IMR-90 (cell line): ENCODE measurements at regions not wholly inside any gene's neighbourhood (a gene's known extent, or its start where the extent isn't known, plus 50 kb on each side); places are given as distances from the start of the nearest gene placed in this dataset.

Experiments
- ATAC-seq: fragments of 200-7000 bp; cut with Tn5 transposase; 2 replicates; pipeline ENCODE4 v1.9.1; 2020; ENCODE audit warnings: low read depth, mild to moderate bottlenecking, moderate library complexity
- BruUV-seq: library from RNA; stranded (reverse); fragments of 400-500 nt; replicated peaks from 2 replicates; lab custom pipeline; 2021; lab: Mats Ljungman, UMichigan
- CTCF ChIA-PET: fragments of 300-600 bp; formaldehyde crosslinking; extraction: SDS; loops from one replicate; lab custom pipeline; 2021; ENCODE audit warnings: antibody characterized with exemption; lab: Yijun Ruan, JAX
- POLR2A ChIA-PET: fragments of 300-600 bp; sonication (Branson Sonifier 250); formaldehyde crosslinking; loops from one replicate; lab custom pipeline; 2022; ENCODE audit warnings: antibody characterized with exemption; ENCODE audit not compliant: unreplicated experiment; lab: Charles Lee
- DNase-seq: peaks from one replicate; pipeline ENCODE4 v3.0.0; 2013
- H2AFZ ChIP-seq: replicated peaks from 2 replicates; pipeline ENCODE3; 2013; ENCODE audit warnings: low read length, mild to moderate bottlenecking; ENCODE audit not compliant: poor library complexity
- H2AK5ac ChIP-seq: 2 replicates; pipeline ENCODE4 v1.6.1; 2013; ENCODE audit warnings: low read depth, low read length, inconsistent platforms
- H2AK9ac ChIP-seq: replicated peaks from 2 replicates; pipeline ENCODE3; 2013; ENCODE audit warnings: mild to moderate bottlenecking, low read depth, low read length, moderate library complexity; ENCODE audit not compliant: poor library complexity
- H2BK120ac ChIP-seq: 2 replicates; pipeline ENCODE4 v1.6.1; 2013; ENCODE audit warnings: low read depth, low read length, inconsistent platforms
- H2BK15ac ChIP-seq: 3 replicates; pipeline ENCODE4 v1.6.1; 2013; ENCODE audit warnings: low read depth, low read length, inconsistent platforms
- H2BK20ac ChIP-seq: 2 replicates; pipeline ENCODE4 v1.6.1; 2013; ENCODE audit warnings: low read depth, mild to moderate bottlenecking, inconsistent platforms, low read length, moderate library complexity
- H2BK5ac ChIP-seq: 2 replicates; pipeline ENCODE4 v1.6.1; 2013; ENCODE audit warnings: mild to moderate bottlenecking, low read depth, low read length, inconsistent platforms; ENCODE audit not compliant: poor library complexity, severe bottlenecking
- H3K14ac ChIP-seq: replicated peaks from 2 replicates; pipeline ENCODE4 v1.6.1; 2013; ENCODE audit warnings: low read depth, low read length, inconsistent platforms
- H3K18ac ChIP-seq: 2 replicates; pipeline ENCODE4 v1.6.1; 2013; ENCODE audit warnings: low read depth, low read length, control low read depth
- H3K23ac ChIP-seq: 2 replicates; pipeline ENCODE4 v1.6.1; 2013; ENCODE audit warnings: low read depth, low read length, inconsistent platforms
- H3K27ac ChIP-seq: 2 replicates; pipeline ENCODE4 v1.5.1; 2013; ENCODE audit warnings: mild to moderate bottlenecking, control low read depth, low read length; ENCODE audit not compliant: insufficient read depth
- H3K27me3 ChIP-seq: 2 replicates; pipeline ENCODE4 v1.6.1; 2013; ENCODE audit warnings: low read length; ENCODE audit not compliant: control insufficient read depth, insufficient read depth
- H3K36me3 ChIP-seq: 2 replicates; pipeline ENCODE4 v1.6.1; 2013; ENCODE audit warnings: low read length, mixed read lengths; ENCODE audit not compliant: control insufficient read depth, insufficient read depth
- H3K4ac ChIP-seq: 2 replicates; pipeline ENCODE4 v1.6.1; 2013; ENCODE audit warnings: low read depth, low read length, inconsistent platforms
- H3K4me1 ChIP-seq: 2 replicates; pipeline ENCODE4 v1.6.1; 2013; ENCODE audit warnings: low read length, mixed read lengths; ENCODE audit not compliant: control insufficient read depth, insufficient read depth
- H3K4me2 ChIP-seq: 2 replicates; pipeline ENCODE4 v1.6.1; 2013; ENCODE audit warnings: low read depth, mild to moderate bottlenecking, control low read depth, low read length, moderate library complexity
- H3K4me3 ChIP-seq: 2 replicates; pipeline ENCODE4 v1.5.1; 2013; ENCODE audit warnings: low read depth, mild to moderate bottlenecking, control low read depth, low read length, moderate library complexity; ENCODE audit not compliant: insufficient read depth
- H3K56ac ChIP-seq: 2 replicates; pipeline ENCODE4 v1.6.1; 2013; ENCODE audit warnings: low read length, inconsistent platforms; ENCODE audit not compliant: insufficient read depth; ENCODE audit errors: extremely low read depth
- H3K79me1 ChIP-seq, 2 experiments: 2 replicates each; pipeline ENCODE4 v1.6.1; 2013; ENCODE audit warnings: low read length in 2 of 2, inconsistent platforms in 1 of 2, low read depth in 1 of 2
- H3K9ac ChIP-seq: 2 replicates; pipeline ENCODE4 v1.6.1; 2013; ENCODE audit warnings: low read depth, low read length, control low read depth
- H3K9me1 ChIP-seq: 2 replicates; pipeline ENCODE4 v1.6.1; 2013; ENCODE audit warnings: low read length, inconsistent platforms; ENCODE audit not compliant: insufficient read depth
- H3K9me3 ChIP-seq: 2 replicates; pipeline ENCODE4 v1.6.1; 2013; ENCODE audit warnings: low read length; ENCODE audit not compliant: control insufficient read depth, insufficient read depth
- H4K20me1 ChIP-seq: 2 replicates; pipeline ENCODE4 v1.6.1; 2013; ENCODE audit warnings: low read length, inconsistent platforms; ENCODE audit not compliant: insufficient read depth
- H4K5ac ChIP-seq: 2 replicates; pipeline ENCODE4 v1.6.1; 2013; ENCODE audit warnings: mild to moderate bottlenecking, low read depth, low read length, control low read depth
- H4K8ac ChIP-seq, 2 experiments: 2 replicates each; pipeline ENCODE4 v1.6.1; 2013; ENCODE audit warnings: low read depth in 2 of 2, low read length in 2 of 2, control low read depth in 1 of 2, inconsistent platforms in 1 of 2
- H4K91ac ChIP-seq: 2 replicates; pipeline ENCODE4 v1.6.1; 2013; ENCODE audit warnings: low read depth, low read length, inconsistent platforms; ENCODE audit not compliant: insufficient read depth
- BHLHE40 ChIP-seq: fragments of 150-350 bp; IDR thresholded peaks from 2 replicates; pipeline ENCODE4 v1.6.1; 2016; ENCODE audit warnings: mild to moderate bottlenecking, low read depth, low read length
- CHD1 ChIP-seq: IDR thresholded peaks from 2 replicates; pipeline ENCODE4 v1.6.1; 2012; ENCODE audit warnings: low read depth, low read length, improper control_type of control experiment
- FOS ChIP-seq: fragments of 150-350 bp; IDR thresholded peaks from 2 replicates; pipeline ENCODE4 v1.6.1; 2016; ENCODE audit warnings: low read depth, low read length
- MAFK ChIP-seq: IDR thresholded peaks from 2 replicates; pipeline ENCODE4 v1.6.1; 2012; ENCODE audit warnings: low read depth, low read length, improper control_type of control experiment
- MXI1 ChIP-seq: IDR thresholded peaks from 2 replicates; pipeline ENCODE4 v1.6.1; 2012; ENCODE audit warnings: low read depth, mild to moderate bottlenecking, low read length, moderate library complexity, borderline replicate concordance
- NFE2L2 ChIP-seq: fragments of 150-350 bp; IDR thresholded peaks from 2 replicates; pipeline ENCODE4 v1.6.1; 2016; ENCODE audit warnings: low read depth, mild to moderate bottlenecking, low read length
- POLR2A ChIP-seq: IDR thresholded peaks from 2 replicates; pipeline ENCODE4 v1.6.1; 2012; ENCODE audit warnings: mild to moderate bottlenecking, low read depth, low read length
- RAD21 ChIP-seq: IDR thresholded peaks from 2 replicates; pipeline ENCODE4 v1.6.1; 2012; ENCODE audit warnings: low read length, improper control_type of control experiment
- RCOR1 ChIP-seq: IDR thresholded peaks from 2 replicates; pipeline ENCODE4 v1.6.1; 2012; ENCODE audit warnings: mild to moderate bottlenecking, low read length, improper control_type of control experiment; ENCODE audit not compliant: insufficient replicate concordance
- WGBS, 2 experiments: methylation state at CpG; one replicate each; pipeline versions ENCODE4 v1.1.5 to v1.1.7; 2013; ENCODE audit warnings: missing lambda C conversion rate in 2 of 2; ENCODE audit not compliant: insufficient read length in 1 of 2; ENCODE audit errors: extremely low coverage in 2 of 2; 5-methylcytosine and 5-hydroxymethylcytosine counted together
- dilution Hi-C: fragments of 300-500 bp; cut with HindIII; formaldehyde crosslinking; loops from one replicate; pipeline ENCODE4 v1.14.3; 2018; ENCODE audit warnings: low sequenced_read_pairs; ENCODE audit not compliant: unreplicated experiment
- in situ Hi-C: fragments of 300-500 bp; cut with MboI; formaldehyde crosslinking; loops from 3 replicates; pipeline ENCODE4 v1.14.3; 2019; ENCODE audit warnings: low sequenced_read_pairs, inconsistent platforms, mixed read lengths
- intact Hi-C: fragments of 100-400 bp; cut with micrococcal nuclease; formaldehyde crosslinking; loops from 2 replicates; pipeline ENCODE4 v1.10.0; 2022
- TF ChIP-seq, protein P1 (sequence below): conservative IDR thresholded peaks from 2 replicates; pipeline ENCODE4 v1.5.1; 2012; ENCODE audit warnings: mild to moderate bottlenecking, low read depth, low read length, improper control_type of control experiment
- TF ChIP-seq, protein P2 (sequence below): fragments of 150-350 bp; IDR thresholded peaks from 2 replicates; pipeline ENCODE4 v1.6.1; 2017; ENCODE audit warnings: mild to moderate bottlenecking, antibody characterized with exemption, low read length, low read depth

DNA sequence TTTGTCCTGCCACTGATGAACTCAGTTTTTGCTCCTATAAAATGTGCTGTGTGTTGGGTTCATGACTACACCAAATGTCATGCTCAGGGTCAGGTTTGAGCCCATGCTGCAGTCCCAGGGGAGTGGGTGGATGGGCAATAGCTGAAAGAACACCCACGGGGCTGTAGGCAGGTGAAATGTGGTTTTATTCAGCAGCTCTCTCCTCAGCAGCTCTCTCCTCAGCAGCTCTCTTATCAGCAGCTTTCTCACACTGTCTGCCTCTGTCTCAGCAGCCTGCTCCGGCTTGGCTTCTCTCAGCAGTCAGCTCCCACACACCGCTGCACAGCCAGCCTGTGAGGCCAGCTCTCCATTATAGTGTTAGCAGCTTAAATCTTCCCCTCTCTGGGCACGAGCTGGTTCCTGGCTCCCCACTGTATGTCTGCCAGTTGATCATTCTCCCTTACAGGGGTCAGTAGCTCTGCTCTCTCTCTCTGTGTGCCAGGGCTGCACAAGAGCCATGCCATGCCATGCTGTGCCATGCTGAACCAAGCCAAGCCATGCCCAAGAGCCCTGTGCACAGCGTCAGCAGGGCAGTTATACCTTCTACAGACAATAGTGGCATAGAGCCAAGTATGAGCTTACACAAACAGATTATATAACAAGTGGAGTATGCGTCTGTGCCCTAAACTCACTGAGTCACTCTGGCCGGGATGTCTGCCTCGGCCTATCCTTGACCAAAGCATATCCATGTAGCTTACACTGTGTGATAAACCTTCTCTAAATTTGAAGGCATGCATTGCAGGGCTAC is 303.3 kb upstream of the TMPO start:
- ATAC-seq: no peak
- H2BK120ac ChIP-seq: no peak overlapping the region
- no peak overlapping the region for H2AFZ ChIP-seq
- no peaks in the 10 kb centered on the region for H3K4me1 ChIP-seq
- H3K18ac ChIP-seq: no peak overlapping the region
- no peaks in the 10 kb centered on the region for H3K27me3 ChIP-seq
- no CpG with 5 or more reads among the region's 8 CpGs for WGBS, 2 experiments
- no peak overlapping the region for H3K14ac ChIP-seq
- TF ChIP-seq RCOR1: no peak
- no peak for TF ChIP-seq RAD21
- no peak for TF ChIP-seq POLR2A
- no peak for TF ChIP-seq NFE2L2
- TF ChIP-seq, protein P1, sequence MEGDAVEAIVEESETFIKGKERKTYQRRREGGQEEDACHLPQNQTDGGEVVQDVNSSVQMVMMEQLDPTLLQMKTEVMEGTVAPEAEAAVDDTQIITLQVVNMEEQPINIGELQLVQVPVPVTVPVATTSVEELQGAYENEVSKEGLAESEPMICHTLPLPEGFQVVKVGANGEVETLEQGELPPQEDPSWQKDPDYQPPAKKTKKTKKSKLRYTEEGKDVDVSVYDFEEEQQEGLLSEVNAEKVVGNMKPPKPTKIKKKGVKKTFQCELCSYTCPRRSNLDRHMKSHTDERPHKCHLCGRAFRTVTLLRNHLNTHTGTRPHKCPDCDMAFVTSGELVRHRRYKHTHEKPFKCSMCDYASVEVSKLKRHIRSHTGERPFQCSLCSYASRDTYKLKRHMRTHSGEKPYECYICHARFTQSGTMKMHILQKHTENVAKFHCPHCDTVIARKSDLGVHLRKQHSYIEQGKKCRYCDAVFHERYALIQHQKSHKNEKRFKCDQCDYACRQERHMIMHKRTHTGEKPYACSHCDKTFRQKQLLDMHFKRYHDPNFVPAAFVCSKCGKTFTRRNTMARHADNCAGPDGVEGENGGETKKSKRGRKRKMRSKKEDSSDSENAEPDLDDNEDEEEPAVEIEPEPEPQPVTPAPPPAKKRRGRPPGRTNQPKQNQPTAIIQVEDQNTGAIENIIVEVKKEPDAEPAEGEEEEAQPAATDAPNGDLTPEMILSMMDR: no peak
- TF ChIP-seq BHLHE40: no peak
- TF ChIP-seq CHD1: no peak
- TF ChIP-seq FOS: no peak
- no peak for TF ChIP-seq MAFK
- TF ChIP-seq MXI1: no peak
- TF ChIP-seq, protein P2, sequence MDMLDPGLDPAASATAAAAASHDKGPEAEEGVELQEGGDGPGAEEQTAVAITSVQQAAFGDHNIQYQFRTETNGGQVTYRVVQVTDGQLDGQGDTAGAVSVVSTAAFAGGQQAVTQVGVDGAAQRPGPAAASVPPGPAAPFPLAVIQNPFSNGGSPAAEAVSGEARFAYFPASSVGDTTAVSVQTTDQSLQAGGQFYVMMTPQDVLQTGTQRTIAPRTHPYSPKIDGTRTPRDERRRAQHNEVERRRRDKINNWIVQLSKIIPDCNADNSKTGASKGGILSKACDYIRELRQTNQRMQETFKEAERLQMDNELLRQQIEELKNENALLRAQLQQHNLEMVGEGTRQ: no peak
- no peak overlapping the region for H3K4ac ChIP-seq
- H2AK9ac ChIP-seq: no peak overlapping the region
- no peaks in the 10 kb centered on the region for H4K20me1 ChIP-seq
- H3K36me3 ChIP-seq: no peaks in the 10 kb centered on the region
- no peak overlapping the region for H3K4me2 ChIP-seq
- in situ Hi-C loops: no loop called here
- no peak overlapping the region for H2BK15ac ChIP-seq
- H3K79me1 ChIP-seq: no peaks in the 10 kb centered on the region
- intact Hi-C loops: no loop called here
- H2BK5ac ChIP-seq: no peak overlapping the region
- no peak overlapping the region for H3K27ac ChIP-seq
- no peak overlapping the region for H3K9ac ChIP-seq
- dilution Hi-C loops: no loop called here
- ChIA-PET CTCF (no interaction called here), POLR2A (no interaction called here)
- H3K4me3 ChIP-seq: no peak overlapping the region
- no peak overlapping the region for H2AK5ac ChIP-seq
- no peak for DNase-seq
- no peak overlapping the region for H4K91ac ChIP-seq
- H2BK20ac ChIP-seq: no peak overlapping the region
- H3K56ac ChIP-seq: no peak overlapping the region
- no peaks in the 10 kb centered on the region for H3K9me1 ChIP-seq
- no TSS peak for BruUV-seq
- H3K9me3 ChIP-seq: no peaks in the 10 kb centered on the region
- no peak overlapping the region for H4K5ac ChIP-seq
- H4K8ac ChIP-seq: no peak overlapping the region
- no peak overlapping the region for H3K23ac ChIP-seq
